ENCODE measurements at regions not wholly inside any gene's neighbourhood (a gene's known extent, or its start where the extent isn't known, plus 50 kb on each side); places are given as distances from the start of the nearest gene placed in this dataset.

GRCh38 chr13:110802260-110802659 is 88.8 kb downstream of the ING1 start:
- no peaks in the 10 kb centered on the region for H3K9me3 ChIP-seq
- H3K4me3 ChIP-seq, result no peak overlapping the region
- intact Hi-C loops (cut with DNase I), result no loop called here
- no peaks in the 10 kb centered on the region for H3K36me3 ChIP-seq
- peaks cover 0 to 4% of the 10 kb centered on the region in 2 donors for H3K4me1 ChIP-seq
- no peak for TF ChIP-seq CTCF (IDR thresholded peaks at IDR 0.05)
- H3K27me3 ChIP-seq, result no peaks in the 10 kb centered on the region
- no peak overlapping the region for H3K27ac ChIP-seq
- no peak for DNase-seq (ENCODE audit: low spot score in 2 of 2)

GRCh38 chr13:110806636-110807035 is 93.1 kb downstream of the ING1 start:
- no peaks in the 10 kb centered on the region for H3K27me3 ChIP-seq
- DNase-seq (ENCODE audit: low spot score in 2 of 2), result no peak
- no peaks in the 10 kb centered on the region for H3K4me1 ChIP-seq
- no peaks in the 10 kb centered on the region for H3K9me3 ChIP-seq
- H3K4me3 ChIP-seq, result no peak overlapping the region
- no peaks in the 10 kb centered on the region for H3K36me3 ChIP-seq
- intact Hi-C loops (cut with DNase I), result no loop called here
- no peak for TF ChIP-seq CTCF (IDR thresholded peaks at IDR 0.05)
- no peak overlapping the region for H3K27ac ChIP-seq

GRCh38 chr13:110807546-110807945 is 94.0 kb downstream of the ING1 start:
- H3K27ac ChIP-seq, result no peak overlapping the region
- H3K9me3 ChIP-seq, result no peaks in the 10 kb centered on the region
- H3K4me1 ChIP-seq, result peaks cover 0 to 6% of the 10 kb centered on the region in 2 donors
- intact Hi-C loops (cut with DNase I), result no loop called here
- no peaks in the 10 kb centered on the region for H3K27me3 ChIP-seq
- TF ChIP-seq CTCF (IDR thresholded peaks at IDR 0.05), result no peak
- DNase-seq (ENCODE audit: low spot score in 2 of 2), result no peak
- H3K36me3 ChIP-seq, result no peaks in the 10 kb centered on the region
- no peak overlapping the region for H3K4me3 ChIP-seq

- no peak for TF ChIP-seq CTCF (IDR thresholded peaks at IDR 0.05)
- intact Hi-C loops (cut with DNase I), result no loop called here
- Histone ChIP-seq H3K4me3 (no peak overlapping the region), H3K27ac (no peak overlapping the region), H3K27me3 (no peaks in the 10 kb centered on the region), H3K36me3 (no peaks in the 10 kb centered on the region), H3K4me1 (peaks cover 0 to 6% of the 10 kb centered on the region in 2 donors), H3K9me3 (no peaks in the 10 kb centered on the region)
- no peak for DNase-seq (ENCODE audit: low spot score in 2 of 2)
Observed at GRCh38 chr13:110808138-110808537, 94.6 kb downstream of the ING1 start.

GRCh38 chr13:110809871-110810486 is 96.5 kb downstream of the ING1 start:
- Histone ChIP-seq H3K9me3 (no peaks in the 10 kb centered on the region), H3K36me3 (no peaks in the 10 kb centered on the region)
- intact Hi-C loops (cut with DNase I), result no loop called here

More at GRCh38 chr13:110809871-110810486, 96.5 kb downstream of the ING1 start:
- Histone ChIP-seq H3K27me3 (no peaks in the 10 kb centered on the region), H3K4me3 (no peak overlapping the region), H3K27ac (no peak overlapping the region), H3K4me1 (peaks cover 0 to 6% of the 10 kb centered on the region in 2 donors)
- no peak for TF ChIP-seq CTCF (IDR thresholded peaks at IDR 0.05)
- DNase-seq (ENCODE audit: low spot score in 2 of 2), result no peak
